ENCODE measurements at regions not wholly inside any gene's neighbourhood (a gene's known extent, or its start where the extent isn't known, plus 50 kb on each side); places are given as distances from the start of the nearest gene placed in this dataset.
"Not testable (repeated sequence)": the region's sequence is repeated elsewhere in the genome, so short reads cannot be mapped to it uniquely, and the experiment has no call there.

- no peak for ATAC-seq
Observed at GRCh38 chr5:158513490-158514318, 586.0 kb downstream of the EBF1 start.

- ATAC-seq: peak in 1 of 2 donors; percentile 27
Observed at GRCh38 chr5:158511454-158511853, 588.3 kb downstream of the EBF1 start.

- ATAC-seq: no peak
Observed at GRCh38 chr5:158510479-158510878, 589.2 kb downstream of the EBF1 start.

- no peak for ATAC-seq
Observed at GRCh38 chr5:158506648-158507047, 593.1 kb downstream of the EBF1 start.

- ATAC-seq: no peak
Observed at GRCh38 chr5:158502686-158503085, 597.0 kb downstream of the EBF1 start.

- ATAC-seq: no peak
Observed at GRCh38 chr5:158499892-158500418, 599.8 kb downstream of the EBF1 start.

GRCh38 chr5:158499075-158499891 lies 600.4 kb downstream of the EBF1 start:
- no peak for ATAC-seq

GRCh38 chr5:158496624-158497023 lies 603.1 kb downstream of the EBF1 start:
- no peak for ATAC-seq

GRCh38 chr5:158494541-158494940 lies 605.2 kb downstream of the EBF1 start:
- ATAC-seq: no peak

GRCh38 chr5:158494044-158494443 lies 605.7 kb downstream of the EBF1 start:
- ATAC-seq: not testable (repeated sequence)

GRCh38 chr5:158492841-158493242 lies 606.9 kb downstream of the EBF1 start:
- no peak for ATAC-seq

- no peak for ATAC-seq
Observed at GRCh38 chr5:158492136-158492535, 607.6 kb downstream of the EBF1 start.

- no peak for ATAC-seq
Observed at GRCh38 chr5:158487664-158488063, 612.1 kb downstream of the EBF1 start.

GRCh38 chr5:158487156-158487555 lies 612.6 kb downstream of the EBF1 start:
- ATAC-seq: no peak

- ATAC-seq: no peak
Observed at GRCh38 chr5:158486566-158486965, 613.1 kb downstream of the EBF1 start.

GRCh38 chr5:158485604-158486081 lies 614.1 kb downstream of the EBF1 start:
- no peak for ATAC-seq

GRCh38 chr5:158485047-158485446 lies 614.7 kb downstream of the EBF1 start:
- ATAC-seq: no peak

GRCh38 chr5:158484150-158484549 lies 615.6 kb downstream of the EBF1 start:
- no peak for ATAC-seq

GRCh38 chr5:158483281-158483860 lies 616.3 kb downstream of the EBF1 start:
- ATAC-seq: no peak

GRCh38 chr5:158482125-158482524 lies 617.6 kb downstream of the EBF1 start:
- ATAC-seq: no peak

- ATAC-seq: no peak
Observed at GRCh38 chr5:158478139-158478538, 619.2 kb upstream of the CLINT1 start.

GRCh38 chr5:158477214-158477613 lies 618.3 kb upstream of the CLINT1 start:
- no peak for ATAC-seq

- no peak for ATAC-seq
Observed at GRCh38 chr5:158473016-158473635, 614.2 kb upstream of the CLINT1 start.

Measured in activated CD4-positive, CD25-positive, alpha-beta regulatory T cell treated with anti-CD3 and anti-CD28 coated beads, Interleukin-2, amount 50 U/mL, for 24 hours (primary cell).